ENCODE measurements at regions not wholly inside any gene's neighbourhood (a gene's known extent, or its start where the extent isn't known, plus 50 kb on each side); places are given as distances from the start of the nearest gene placed in this dataset.

GRCh38 chr11:70647188-70648166 is 249.1 kb downstream of the CTTN start:
- no peak for TF ChIP-seq MAZ (IDR thresholded peaks at IDR 0.05; ENCODE audit: borderline replicate concordance, low read depth, low read length)
- no peak for TF ChIP-seq MAZ (CRISPR knock-in tag; IDR thresholded peaks at IDR 0.05; ENCODE audit: low read depth)
- no peak for TF ChIP-seq ZSCAN20 (CRISPR knock-in tag; IDR thresholded peaks at IDR 0.05; ENCODE audit: borderline replicate concordance)
